Heart right ventricle (tissue), 16 donors: ENCODE measurements at regions not wholly inside any gene's neighbourhood (a gene's known extent, or its start where the extent isn't known, plus 50 kb on each side); places are given as distances from the start of the nearest gene placed in this dataset.

Experiments
- ATAC-seq, 8 donors: fragments of 200-7000 bp; cut with Tn5 transposase; one replicate each; pipeline ENCODE4 v1.9.1; 2020; ENCODE audit warnings: mild to moderate bottlenecking in 8 of 8, moderate library complexity in 8 of 8, moderate number of reproducible peaks in 1 of 8
- DNase-seq, 2 donors: peaks; one replicate each; pipeline ENCODE4 v3.0.0-alpha.2; 2020
- H3K27ac ChIP-seq, 10 donors: fragments of 200-600 bp; sonication (generic) in 2 of 10; one replicate each; pipeline versions ENCODE4 v1.5.0 to v1.8.0; 2020 to 2022; ENCODE audit warnings: mild to moderate bottlenecking in 3 of 10
- H3K27me3 ChIP-seq, 7 donors: fragments of 200-600 bp; one replicate each; pipeline ENCODE4 v1.8.0; 2021 to 2022; ENCODE audit warnings: mild to moderate bottlenecking in 2 of 7
- H3K36me3 ChIP-seq, 9 donors: fragments of 200-600 bp; sonication (generic) in 1 of 9; one replicate each; pipeline versions ENCODE4 v1.5.0 to v1.8.0; 2020 to 2022; ENCODE audit warnings: mild to moderate bottlenecking in 2 of 9
- H3K4me1 ChIP-seq, 9 donors: fragments of 200-600 bp; sonication (generic) in 1 of 9; one replicate each; pipeline versions ENCODE4 v1.5.0 to v1.8.0; 2020 to 2022; ENCODE audit warnings: mild to moderate bottlenecking in 4 of 9
- H3K4me3 ChIP-seq, 10 donors: fragments of 200-600 bp; sonication (generic) in 2 of 10; one replicate each; pipeline versions ENCODE4 v1.5.0 to v1.8.0; 2020 to 2022; ENCODE audit warnings: mild to moderate bottlenecking in 7 of 10, moderate library complexity in 2 of 10
- H3K9me3 ChIP-seq, 11 donors: fragments of 200-600 bp in 10 of 11; sonication (generic) in 2 of 11; one replicate each; pipeline versions ENCODE4 v1.5.0 to v1.8.0; 2013 to 2022; ENCODE audit warnings: mild to moderate bottlenecking in 2 of 11, control low read depth in 1 of 11, moderate library complexity in 1 of 11
- CTCF ChIP-seq, 9 donors: fragments of 200-600 bp; sonication (generic) in 2 of 9; IDR thresholded peaks; one replicate each; pipeline versions ENCODE4 v1.5.0 to v1.8.0; 2021 to 2022; ENCODE audit warnings: antibody characterized with exemption in 9 of 9, mild to moderate bottlenecking in 5 of 9, moderate library complexity in 1 of 9
- WGBS, 2 donors: extraction: QIAGEN DNeasy Blood & Tissue Kit; methylation state at CpG; one replicate each; pipeline ENCODE4 v1.1.7; 2013; ENCODE audit warnings: inconsistent platforms in 1 of 2; 5-methylcytosine and 5-hydroxymethylcytosine counted together
- intact Hi-C, 10 donors: fragments of 100-400 bp; cut with DNase I; formaldehyde crosslinking; loops; one replicate each; pipeline versions ENCODE4 v1.11.1 to v1.14.2; 2022
- donor health status: Arrhythmogenic right ventricular cardiomyopathy.
- donor health status: ischemic (EF 13 %, LVEDD 7.1; RV severe dilation, severe dysfunction).
- donor health status: healthy with polysubstance abuse.
- donor health status: DM: no; HTN: yes; CAD: no.
- donor health status: DM: no; HTN: no; CAD: no.
- donor health status: ischemic (EF 25% LVEDD 6.9; RV normal size, moderate dysfunction).
- donor health status: ischemic (EF 25% LVEDD 5.7; RV mildly dilated, moderate dysfunction).
- donor health status: healthy.
- donor health status: DM: yes; HTN: yes; CAD: no.
- donor health status: Ischemic cardiomyopathy.
- donor health status: ischemic (EF 35%, LVEDD 5.7; RV mildly dilated, moderate dysfunction).
- donor health status: nonischemic (EF 11% LVEDD 7.7; RV severe dilation, severe dysfunction).
- donor health status: DM: yes; HTN: yes; CAD: no.
- donor health status: PGD.
- donor health status: ischemic (EF 29% LVEDD 5.4; RV normal size, mild dysfunction).
- donor health status: nonischemic (EF 23%, LVEDD 6.1; RV moderate dilation, normal function).

- no peaks in the 10 kb centered on the region for H3K27me3 ChIP-seq
- H3K27ac ChIP-seq, result no peak overlapping the region
- ATAC-seq, result no peak
- H3K9me3 ChIP-seq, result peaks cover 0 to 8% (median 0%) of the 10 kb centered on the region in 11 donors
- no peaks in the 10 kb centered on the region for H3K36me3 ChIP-seq
- TF ChIP-seq CTCF (IDR thresholded peaks at IDR 0.05), result no peak
- no peak overlapping the region for H3K4me3 ChIP-seq
- 71 to 77% methylated on average over 2 of the region's 2 CpGs for WGBS, 2 donors
- no peak for DNase-seq
- H3K4me1 ChIP-seq, result no peaks in the 10 kb centered on the region
- intact Hi-C loops, result no loop called here
These were observed 2463.1 kb downstream of the PCDH9 start for GRCh38 chr13:64767054-64767453.

GRCh38 chr13:64765636-64766035 is 2464.5 kb downstream of the PCDH9 start:
- ATAC-seq (no peak), DNase-seq (no peak)
- TF ChIP-seq CTCF (IDR thresholded peaks at IDR 0.05), result no peak
- Histone ChIP-seq H3K4me1 (no peaks in the 10 kb centered on the region), H3K36me3 (no peaks in the 10 kb centered on the region), H3K9me3 (peaks cover 0 to 8% (median 0%) of the 10 kb centered on the region in 11 donors), H3K27ac (no peak overlapping the region), H3K4me3 (no peak overlapping the region), H3K27me3 (no peaks in the 10 kb centered on the region)
- intact Hi-C loops, result no loop called here

GRCh38 chr13:64758521-64759244 is 2471.5 kb downstream of the PCDH9 start:
- no peak overlapping the region for H3K4me3 ChIP-seq
- H3K27ac ChIP-seq, result no peak overlapping the region
- ATAC-seq (no peak), DNase-seq (no peak)
- H3K36me3 ChIP-seq, result no peaks in the 10 kb centered on the region
- H3K9me3 ChIP-seq, result peaks cover 0 to 8% (median 0%) of the 10 kb centered on the region in 11 donors
- intact Hi-C loops, result no loop called here
- no peaks in the 10 kb centered on the region for H3K4me1 ChIP-seq
- WGBS, 2 donors, result 66 to 74% methylated on average over 1 of the region's 1 CpG
- H3K27me3 ChIP-seq, result no peaks in the 10 kb centered on the region
- no peak for TF ChIP-seq CTCF (IDR thresholded peaks at IDR 0.05)

GRCh38 chr13:64756621-64757020 is 2473.5 kb downstream of the PCDH9 start:
- peaks cover 0 to 6% (median 0%) of the 10 kb centered on the region in 11 donors for H3K9me3 ChIP-seq
- H3K27ac ChIP-seq, result no peak overlapping the region
- no peak for ATAC-seq
- intact Hi-C loops, result no loop called here
- TF ChIP-seq CTCF (IDR thresholded peaks at IDR 0.05), result no peak
- H3K36me3 ChIP-seq, result no peaks in the 10 kb centered on the region
- H3K4me1 ChIP-seq, result no peaks in the 10 kb centered on the region
- WGBS, 2 donors, result 76 to 83% methylated on average over 1 of the region's 1 CpG
- no peak overlapping the region for H3K4me3 ChIP-seq
- H3K27me3 ChIP-seq, result no peaks in the 10 kb centered on the region
- no peak for DNase-seq
